Heart right ventricle (tissue), 16 donors: ENCODE measurements at regions not wholly inside any gene's neighbourhood (a gene's known extent, or its start where the extent isn't known, plus 50 kb on each side); places are given as distances from the start of the nearest gene placed in this dataset.

Experiments
- ATAC-seq, 8 donors: fragments of 200-7000 bp; cut with Tn5 transposase; one replicate each; pipeline ENCODE4 v1.9.1; 2020; ENCODE audit warnings: mild to moderate bottlenecking in 8 of 8, moderate library complexity in 8 of 8, moderate number of reproducible peaks in 1 of 8
- DNase-seq, 2 donors: peaks; one replicate each; pipeline ENCODE4 v3.0.0-alpha.2; 2020
- H3K27ac ChIP-seq, 10 donors: fragments of 200-600 bp; sonication (generic) in 2 of 10; one replicate each; pipeline versions ENCODE4 v1.5.0 to v1.8.0; 2020 to 2022; ENCODE audit warnings: mild to moderate bottlenecking in 3 of 10
- H3K27me3 ChIP-seq, 7 donors: fragments of 200-600 bp; one replicate each; pipeline ENCODE4 v1.8.0; 2021 to 2022; ENCODE audit warnings: mild to moderate bottlenecking in 2 of 7
- H3K36me3 ChIP-seq, 9 donors: fragments of 200-600 bp; sonication (generic) in 1 of 9; one replicate each; pipeline versions ENCODE4 v1.5.0 to v1.8.0; 2020 to 2022; ENCODE audit warnings: mild to moderate bottlenecking in 2 of 9
- H3K4me1 ChIP-seq, 9 donors: fragments of 200-600 bp; sonication (generic) in 1 of 9; one replicate each; pipeline versions ENCODE4 v1.5.0 to v1.8.0; 2020 to 2022; ENCODE audit warnings: mild to moderate bottlenecking in 4 of 9
- H3K4me3 ChIP-seq, 10 donors: fragments of 200-600 bp; sonication (generic) in 2 of 10; one replicate each; pipeline versions ENCODE4 v1.5.0 to v1.8.0; 2020 to 2022; ENCODE audit warnings: mild to moderate bottlenecking in 7 of 10, moderate library complexity in 2 of 10
- H3K9me3 ChIP-seq, 11 donors: fragments of 200-600 bp in 10 of 11; sonication (generic) in 2 of 11; one replicate each; pipeline versions ENCODE4 v1.5.0 to v1.8.0; 2013 to 2022; ENCODE audit warnings: mild to moderate bottlenecking in 2 of 11, control low read depth in 1 of 11, moderate library complexity in 1 of 11
- WGBS, 2 donors: extraction: QIAGEN DNeasy Blood & Tissue Kit; methylation state at CpG; one replicate each; pipeline ENCODE4 v1.1.7; 2013; ENCODE audit warnings: inconsistent platforms in 1 of 2; 5-methylcytosine and 5-hydroxymethylcytosine counted together
- intact Hi-C, 10 donors: fragments of 100-400 bp; cut with DNase I; formaldehyde crosslinking; loops; one replicate each; pipeline versions ENCODE4 v1.11.1 to v1.14.2; 2022
- TF ChIP-seq, protein P1 (sequence below), 9 donors: fragments of 200-600 bp; sonication (generic) in 2 of 9; IDR thresholded peaks; one replicate each; pipeline versions ENCODE4 v1.5.0 to v1.8.0; 2021 to 2022; ENCODE audit warnings: antibody characterized with exemption in 9 of 9, mild to moderate bottlenecking in 5 of 9, moderate library complexity in 1 of 9
- donor health status: Arrhythmogenic right ventricular cardiomyopathy.
- donor health status: ischemic (EF 13 %, LVEDD 7.1; RV severe dilation, severe dysfunction).
- donor health status: healthy with polysubstance abuse.
- donor health status: DM: no; HTN: yes; CAD: no.
- donor health status: DM: no; HTN: no; CAD: no.
- donor health status: ischemic (EF 25% LVEDD 6.9; RV normal size, moderate dysfunction).
- donor health status: ischemic (EF 25% LVEDD 5.7; RV mildly dilated, moderate dysfunction).
- donor health status: healthy.
- donor health status: DM: yes; HTN: yes; CAD: no.
- donor health status: Ischemic cardiomyopathy.
- donor health status: ischemic (EF 35%, LVEDD 5.7; RV mildly dilated, moderate dysfunction).
- donor health status: nonischemic (EF 11% LVEDD 7.7; RV severe dilation, severe dysfunction).
- donor health status: DM: yes; HTN: yes; CAD: no.
- donor health status: PGD.
- donor health status: ischemic (EF 29% LVEDD 5.4; RV normal size, mild dysfunction).
- donor health status: nonischemic (EF 23%, LVEDD 6.1; RV moderate dilation, normal function).

DNA sequence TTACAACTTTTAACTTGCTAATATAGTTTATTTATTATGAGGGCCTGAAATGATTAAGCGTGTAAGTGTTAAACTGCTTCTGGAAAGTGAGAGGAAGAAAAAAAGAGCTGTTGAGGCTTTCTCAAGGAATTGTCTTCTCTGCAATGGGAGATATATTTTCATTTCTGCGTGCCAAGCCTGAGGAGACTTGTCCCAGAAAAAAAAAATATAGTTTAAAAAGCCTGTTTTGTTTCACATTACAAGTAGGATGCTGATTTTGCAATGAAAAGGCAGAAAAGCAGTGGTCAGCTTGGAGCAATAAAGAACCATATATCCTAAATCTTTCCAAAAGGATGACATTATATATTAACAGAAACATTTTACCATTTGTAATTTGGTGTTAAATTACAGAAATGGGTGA, 115.5 kb downstream of the GMNC start:
- WGBS, 2 donors = 72 to 79% methylated on average over 2 of the region's 2 CpGs

DNA sequence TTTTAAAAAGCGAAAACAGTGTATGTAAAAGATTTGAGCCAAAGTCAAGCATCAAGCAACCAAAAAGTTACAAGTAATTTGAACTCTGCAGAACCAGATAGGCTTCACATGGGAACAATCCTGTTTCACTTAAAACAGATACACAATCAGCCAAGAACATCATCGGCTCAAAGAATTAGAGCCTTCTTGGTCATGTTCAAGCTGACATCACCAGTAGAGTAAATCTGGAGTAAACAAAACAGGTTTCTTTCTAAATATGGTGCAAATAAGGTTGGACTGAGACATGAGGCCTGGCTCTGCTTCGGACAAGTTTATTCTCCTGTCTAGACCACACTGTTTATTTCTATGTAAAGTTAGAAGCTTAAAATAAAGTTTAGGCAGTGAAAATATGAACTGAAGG, 116.0 kb downstream of the GMNC start:
- no peak for DNase-seq
- intact Hi-C loops = loop anchor here in 1 of 10 donors (5.0 kb wide), 1 partner anchor 601 kb away; no protein-coding TSS in a partner anchor
- Histone ChIP-seq H3K27me3 (no peaks in the 10 kb centered on the region), H3K36me3 (no peaks in the 10 kb centered on the region), H3K4me3 (no peak overlapping the region), H3K4me1 (no peaks in the 10 kb centered on the region), H3K9me3 (peaks cover 0 to 4% (median 0%) of the 10 kb centered on the region in 11 donors), H3K27ac (no peak overlapping the region)
- WGBS, 2 donors = 83 to 84% methylated on average over 3 of the region's 3 CpGs
- ATAC-seq = no peak
- TF ChIP-seq, protein P1, sequence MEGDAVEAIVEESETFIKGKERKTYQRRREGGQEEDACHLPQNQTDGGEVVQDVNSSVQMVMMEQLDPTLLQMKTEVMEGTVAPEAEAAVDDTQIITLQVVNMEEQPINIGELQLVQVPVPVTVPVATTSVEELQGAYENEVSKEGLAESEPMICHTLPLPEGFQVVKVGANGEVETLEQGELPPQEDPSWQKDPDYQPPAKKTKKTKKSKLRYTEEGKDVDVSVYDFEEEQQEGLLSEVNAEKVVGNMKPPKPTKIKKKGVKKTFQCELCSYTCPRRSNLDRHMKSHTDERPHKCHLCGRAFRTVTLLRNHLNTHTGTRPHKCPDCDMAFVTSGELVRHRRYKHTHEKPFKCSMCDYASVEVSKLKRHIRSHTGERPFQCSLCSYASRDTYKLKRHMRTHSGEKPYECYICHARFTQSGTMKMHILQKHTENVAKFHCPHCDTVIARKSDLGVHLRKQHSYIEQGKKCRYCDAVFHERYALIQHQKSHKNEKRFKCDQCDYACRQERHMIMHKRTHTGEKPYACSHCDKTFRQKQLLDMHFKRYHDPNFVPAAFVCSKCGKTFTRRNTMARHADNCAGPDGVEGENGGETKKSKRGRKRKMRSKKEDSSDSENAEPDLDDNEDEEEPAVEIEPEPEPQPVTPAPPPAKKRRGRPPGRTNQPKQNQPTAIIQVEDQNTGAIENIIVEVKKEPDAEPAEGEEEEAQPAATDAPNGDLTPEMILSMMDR (IDR thresholded peaks at IDR 0.05) = no peak

More for the DNA sequence above, 115.5 kb downstream of the GMNC start:
- Histone ChIP-seq H3K36me3 (no peaks in the 10 kb centered on the region), H3K9me3 (peaks cover 0 to 4% (median 0%) of the 10 kb centered on the region in 11 donors), H3K27ac (no peak overlapping the region), H3K4me1 (no peaks in the 10 kb centered on the region), H3K4me3 (no peak overlapping the region), H3K27me3 (no peaks in the 10 kb centered on the region)
- DNase-seq = no peak
- TF ChIP-seq, protein P1 (IDR thresholded peaks at IDR 0.05) = no peak
- intact Hi-C loops = loop anchor here in 1 of 10 donors (5.0 kb wide), 1 partner anchor 600 kb away; no protein-coding TSS in a partner anchor
- ATAC-seq = no peak

DNA sequence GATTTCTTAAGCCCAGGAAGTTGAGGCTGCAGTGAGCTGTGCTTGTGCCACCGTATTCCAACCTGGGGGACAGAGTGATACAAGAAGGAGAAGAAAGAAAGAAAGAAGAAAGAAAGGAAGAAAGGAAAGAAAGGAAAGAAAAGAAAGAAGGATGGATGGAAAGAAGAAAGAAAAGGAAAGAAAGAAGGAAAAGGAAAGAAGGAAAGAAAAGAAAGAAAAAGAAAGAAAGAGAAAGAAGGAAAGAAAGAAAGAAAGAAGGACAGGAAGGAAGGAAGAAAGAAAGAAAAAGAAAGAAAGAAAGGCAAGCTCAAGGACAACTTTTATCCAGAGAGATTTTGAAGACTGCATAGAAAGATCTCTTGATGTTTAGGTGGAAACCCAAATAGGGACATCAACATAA, 120.7 kb downstream of the GMNC start:
- Histone ChIP-seq H3K36me3 (no peaks in the 10 kb centered on the region), H3K27ac (no peak overlapping the region), H3K4me1 (no peaks in the 10 kb centered on the region), H3K27me3 (no peaks in the 10 kb centered on the region), H3K4me3 (no peak overlapping the region), H3K9me3 (peaks cover 0 to 4% (median 0%) of the 10 kb centered on the region in 11 donors)
- ATAC-seq = no peak
- intact Hi-C loops = no loop called here
- TF ChIP-seq, protein P1 (IDR thresholded peaks at IDR 0.05) = no peak
- no peak for DNase-seq
- 81 to 84% methylated on average over 1 of the region's 1 CpG for WGBS, 2 donors

- TF ChIP-seq, protein P1 (IDR thresholded peaks at IDR 0.05) = no peak
- intact Hi-C loops = no loop called here
- no peak overlapping the region for H3K4me3 ChIP-seq
- 77 to 81% methylated on average over 5 of the region's 5 CpGs for WGBS, 2 donors
- no peak overlapping the region for H3K27ac ChIP-seq
- H3K27me3 ChIP-seq = no peaks in the 10 kb centered on the region
- ATAC-seq = no peak
- no peak for DNase-seq
- H3K36me3 ChIP-seq = no peaks in the 10 kb centered on the region
- no peaks in the 10 kb centered on the region for H3K4me1 ChIP-seq
- H3K9me3 ChIP-seq = no peaks in the 10 kb centered on the region
Measured at GRCh38 chr3:190739641-190740185, 122.8 kb downstream of the GMNC start.
